ENCODE measurements at regions not wholly inside any gene's neighbourhood (a gene's known extent, or its start where the extent isn't known, plus 50 kb on each side); places are given as distances from the start of the nearest gene placed in this dataset.

GRCh38 chr1:112793631-112794565 lies 78.8 kb upstream of the PPM1J start:
- no peak for DNase-seq (ENCODE audit: low spot score)
- intact Hi-C loops (cut with DNase I): no loop called here

DNA sequence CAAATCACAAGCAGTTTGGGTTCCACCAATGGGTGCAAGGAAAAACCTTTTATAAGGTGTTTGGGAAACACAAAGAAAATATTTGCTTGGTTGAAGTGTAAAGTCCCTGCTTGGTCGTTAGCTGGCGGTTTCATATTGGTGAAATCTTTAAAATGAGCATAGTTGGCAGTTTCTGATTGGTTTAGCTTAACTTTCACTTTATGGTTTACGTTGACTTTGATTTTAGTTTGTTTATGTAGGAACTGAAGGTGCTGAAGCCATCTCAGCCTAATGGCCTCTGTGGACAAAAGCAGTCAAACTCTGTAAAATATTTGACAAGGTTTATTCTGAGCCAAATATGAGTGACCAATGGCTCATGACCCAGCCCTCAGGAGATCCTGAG lies 76.6 kb upstream of the PPM1J start:
- intact Hi-C loops (cut with DNase I): no loop called here
- DNase-seq (ENCODE audit: low spot score): no peak

GRCh38 chr1:112790920-112791722 lies 76.0 kb upstream of the PPM1J start:
- intact Hi-C loops (cut with DNase I): no loop called here
- no peak for DNase-seq (ENCODE audit: low spot score)

GRCh38 chr1:112788561-112788960 lies 73.4 kb upstream of the PPM1J start:
- intact Hi-C loops (cut with DNase I): no loop called here
- DNase-seq (ENCODE audit: low spot score): no peak

- intact Hi-C loops (cut with DNase I): no loop called here
- no peak for DNase-seq (ENCODE audit: low spot score)
Observed at GRCh38 chr1:112788054-112788453, 72.9 kb upstream of the PPM1J start.

GRCh38 chr1:112783059-112783458 lies 67.9 kb upstream of the PPM1J start:
- DNase-seq (ENCODE audit: low spot score): no peak
- intact Hi-C loops (cut with DNase I): no loop called here

DNA sequence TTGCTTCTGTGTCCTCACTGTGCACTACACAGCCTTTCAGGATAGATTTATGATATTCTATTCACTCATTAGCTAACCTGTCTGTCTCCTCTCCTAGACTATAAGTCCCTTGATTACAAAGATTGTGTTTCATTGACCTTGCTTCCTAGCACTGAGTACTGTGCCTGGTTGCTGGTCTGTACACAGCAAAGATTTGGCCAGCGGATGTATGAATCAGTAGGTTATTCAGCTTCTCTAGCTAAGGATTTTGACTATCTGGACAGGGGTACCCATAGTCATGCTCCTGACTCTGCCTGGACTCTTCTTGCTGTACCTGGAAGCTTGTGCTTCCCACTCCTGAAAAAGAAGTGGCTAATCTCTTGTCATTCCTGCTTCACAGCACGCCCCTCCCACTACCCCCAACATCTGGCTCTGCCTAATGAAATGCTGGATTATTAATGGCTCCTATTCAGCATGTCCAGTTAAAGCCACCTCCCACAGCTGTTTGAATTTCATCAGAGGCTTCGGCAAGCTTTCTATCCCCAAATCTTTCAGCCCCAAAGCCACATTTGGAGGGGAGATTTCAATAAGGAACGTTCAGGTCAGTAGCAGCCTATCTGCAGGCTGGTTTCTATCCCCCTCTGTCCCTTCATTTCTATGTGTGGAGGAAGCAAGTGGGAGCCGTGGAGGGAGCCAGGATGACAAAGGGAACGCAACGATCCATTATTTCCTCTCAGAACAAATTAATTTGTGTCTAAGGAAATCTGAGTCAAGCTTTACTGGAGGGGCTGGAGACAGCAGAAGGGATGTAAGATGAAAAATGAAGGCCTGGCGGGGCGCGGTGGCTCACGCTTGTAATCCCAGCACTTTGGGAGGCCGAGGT lies 64.8 kb upstream of the PPM1J start:
- intact Hi-C loops (cut with DNase I): no loop called here
- DNase-seq (ENCODE audit: low spot score): no peak

DNA sequence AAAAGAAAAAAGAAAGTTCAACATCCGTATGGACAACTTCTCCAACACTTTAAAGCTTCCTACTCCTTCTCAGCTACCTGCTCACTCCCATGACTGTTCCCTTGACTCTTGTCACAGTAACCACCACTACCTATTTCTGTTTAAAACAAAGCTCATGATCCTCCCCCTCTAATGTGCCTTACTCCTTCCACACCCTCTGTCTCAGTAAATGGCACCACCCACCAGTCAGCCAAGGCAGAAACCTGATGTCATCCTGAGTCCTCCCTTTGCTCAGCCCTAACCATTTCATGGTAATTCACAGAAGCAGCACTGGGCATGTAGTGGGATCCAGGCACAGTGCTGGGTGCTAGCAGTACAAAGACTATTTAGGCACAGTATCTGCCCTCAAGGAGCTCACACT lies 63.0 kb upstream of the PPM1J start:
- intact Hi-C loops (cut with DNase I): no loop called here
- DNase-seq (ENCODE audit: low spot score): no peak

DNA sequence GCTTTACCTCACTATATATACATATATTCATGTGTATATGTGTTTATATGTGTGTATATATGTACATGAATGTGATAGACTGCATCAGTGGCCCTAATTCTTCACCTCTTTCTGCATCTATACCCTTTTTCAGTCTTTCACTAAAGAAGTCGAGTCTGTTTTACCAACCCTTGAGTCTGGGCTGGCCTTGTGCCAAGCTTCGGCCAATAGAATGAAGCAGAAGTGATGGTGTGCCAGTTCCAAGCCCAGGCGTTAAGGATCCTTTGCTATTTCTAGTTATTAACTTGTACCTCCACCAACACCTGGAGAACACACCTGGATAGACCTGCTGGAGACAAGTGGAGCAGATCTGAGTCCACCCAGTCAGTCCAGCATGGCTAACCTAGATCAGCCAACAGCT lies 61.6 kb upstream of the PPM1J start:
- intact Hi-C loops (cut with DNase I): no loop called here
- DNase-seq (ENCODE audit: low spot score): no peak

DNA sequence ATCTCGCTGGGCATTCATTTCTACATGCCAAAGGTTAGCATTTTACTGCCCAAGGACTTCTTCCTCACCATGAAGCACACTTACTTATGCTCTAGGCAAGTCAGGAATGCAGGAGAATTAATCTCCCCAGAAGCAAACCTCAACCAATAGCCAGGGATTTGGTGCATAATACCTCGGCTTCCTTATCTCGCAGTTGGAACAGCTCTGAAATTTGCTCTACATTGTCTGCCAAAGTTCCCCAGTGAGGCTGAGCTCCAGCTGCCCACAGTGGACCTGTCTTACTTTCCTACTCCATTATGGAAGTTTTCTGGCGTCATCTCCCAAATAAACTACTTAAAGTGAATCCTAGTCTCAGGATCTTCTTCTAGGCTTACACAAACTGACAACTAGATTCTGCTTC lies 57.6 kb upstream of the PPM1J start:
- intact Hi-C loops (cut with DNase I): no loop called here
- DNase-seq (ENCODE audit: low spot score): no peak

DNA sequence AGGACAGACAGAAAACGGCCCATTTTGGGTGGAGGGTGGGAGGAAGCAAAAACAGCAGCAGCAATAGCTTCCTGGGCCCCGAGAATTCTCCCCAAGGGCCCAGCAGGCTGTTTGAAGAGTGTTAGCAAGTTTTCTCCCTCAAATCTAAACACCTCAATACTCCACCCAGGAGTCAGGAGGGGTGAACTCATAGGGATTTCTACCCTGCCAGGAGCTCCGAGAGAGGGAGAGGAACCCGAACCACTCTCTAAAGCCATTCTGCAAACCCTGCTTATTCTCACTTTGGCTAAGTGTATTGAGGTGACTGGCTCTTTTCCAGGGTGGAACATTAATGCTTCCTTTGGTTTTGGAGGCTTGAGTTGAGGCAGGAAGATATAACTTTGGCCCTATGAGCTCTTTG lies 55.6 kb upstream of the PPM1J start:
- DNase-seq (ENCODE audit: low spot score): no peak
- intact Hi-C loops (cut with DNase I): no loop called here

DNA sequence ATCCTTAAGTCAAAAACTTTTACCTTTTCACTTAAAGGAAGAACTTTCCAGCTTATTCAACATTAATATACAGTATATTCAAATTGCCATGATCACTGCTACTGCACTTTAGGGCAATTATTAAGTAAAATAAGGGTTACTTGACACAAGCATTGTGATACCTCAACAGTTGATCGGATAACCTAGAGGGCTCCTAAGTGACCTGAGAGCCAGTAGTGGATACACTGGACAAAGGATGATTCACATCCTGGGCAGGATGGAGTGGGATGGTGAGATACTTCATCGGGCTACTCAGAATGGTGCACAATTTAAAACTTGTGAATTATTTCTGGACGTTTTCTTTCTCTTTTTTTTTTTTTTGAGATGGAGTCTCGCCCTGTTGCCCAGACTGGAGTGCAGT lies 54.5 kb upstream of the PPM1J start:
- intact Hi-C loops (cut with DNase I): no loop called here
- no peak for DNase-seq (ENCODE audit: low spot score)

DNA sequence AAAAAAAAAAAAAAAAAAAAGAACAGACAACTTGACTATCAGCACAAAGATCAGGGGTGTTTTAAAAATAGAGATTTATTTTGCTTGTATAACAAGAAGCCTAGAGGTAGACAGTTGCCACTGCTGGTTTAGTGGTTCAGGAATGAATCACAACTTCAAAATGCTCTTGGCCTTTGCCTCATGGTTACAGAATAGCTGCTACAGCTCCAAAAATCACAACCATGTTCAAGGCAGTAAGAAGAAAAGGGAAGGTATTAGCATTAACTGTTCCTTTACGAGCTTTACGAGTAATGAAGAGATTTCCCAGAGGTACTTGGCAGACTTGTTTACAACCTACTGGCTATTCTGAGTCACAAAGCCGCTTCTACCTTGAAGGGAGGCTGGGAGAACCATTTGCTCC lies 52.5 kb upstream of the PPM1J start:
- intact Hi-C loops (cut with DNase I): no loop called here
- no peak for DNase-seq (ENCODE audit: low spot score)

All from posterior vena cava (tissue), 2 donors.